ENCODE measurements at regions not wholly inside any gene's neighbourhood (a gene's known extent, or its start where the extent isn't known, plus 50 kb on each side); places are given as distances from the start of the nearest gene placed in this dataset.
A peak's percentile ranks its signal among the peaks of the same experiment; 100 is the strongest.
"Not testable (repeated sequence)": the region's sequence is repeated elsewhere in the genome, so short reads cannot be mapped to it uniquely, and the experiment has no call there.

DNA sequence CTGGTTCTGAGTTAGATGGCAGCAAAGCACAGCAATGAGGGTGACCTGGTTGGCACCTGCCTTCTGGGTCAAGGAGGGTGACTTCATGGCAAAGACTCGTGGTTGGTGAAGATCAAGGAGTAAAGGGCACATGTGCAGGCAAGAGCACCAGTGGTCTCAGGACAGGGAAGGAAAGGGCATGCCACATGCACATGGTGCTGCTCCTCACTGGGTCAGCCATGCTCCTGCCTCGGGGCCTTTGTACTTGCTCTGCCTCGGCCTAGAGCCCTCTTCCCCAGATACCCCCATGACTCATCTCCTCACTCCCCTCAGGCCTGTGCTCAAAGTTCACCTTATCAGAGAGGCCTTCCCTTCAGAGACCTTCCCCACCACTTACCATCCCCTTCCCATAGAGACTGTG lies 106.7 kb upstream of the KDM7A start:
- no peak for DNase-seq

DNA sequence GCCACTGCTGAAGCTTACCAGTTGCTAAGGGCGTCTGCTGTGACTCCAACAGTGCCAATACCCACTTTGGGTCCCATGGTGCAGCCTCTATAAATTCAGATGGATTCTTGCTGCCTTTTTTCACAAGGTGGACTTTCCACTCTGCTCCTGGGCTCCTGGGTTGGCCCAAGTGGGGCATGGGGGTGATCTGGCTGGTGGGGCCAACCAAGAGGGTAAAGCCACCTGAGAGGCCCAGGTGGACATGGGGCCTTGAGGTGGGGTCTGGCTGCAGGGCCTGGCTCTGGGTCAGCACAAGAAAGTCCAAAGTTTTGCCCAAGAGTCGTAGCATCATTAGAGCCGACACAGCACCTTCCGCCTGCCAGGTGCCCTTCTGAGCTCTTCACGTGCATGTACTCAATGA lies 105.2 kb upstream of the KDM7A start:
- no peak for DNase-seq

DNA sequence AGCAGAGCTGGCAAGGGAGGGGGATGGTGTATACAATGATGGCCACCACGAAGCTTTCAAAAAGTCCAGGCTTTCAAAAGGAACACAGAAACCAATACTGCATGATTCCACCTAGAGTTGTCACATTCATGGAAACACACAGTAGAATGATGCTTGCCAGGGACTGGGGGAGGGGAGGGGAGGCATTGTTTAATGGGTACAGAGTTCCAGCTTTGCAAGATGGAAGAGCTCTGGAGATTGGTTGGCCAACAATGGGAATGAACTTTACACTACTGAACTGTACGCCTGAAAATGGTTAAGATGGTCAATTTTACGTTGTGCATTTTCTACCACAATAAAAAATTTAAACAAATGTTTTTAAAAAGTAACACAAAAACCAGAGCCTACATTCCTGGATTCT lies 104.5 kb upstream of the KDM7A start:
- DNase-seq = no peak

DNA sequence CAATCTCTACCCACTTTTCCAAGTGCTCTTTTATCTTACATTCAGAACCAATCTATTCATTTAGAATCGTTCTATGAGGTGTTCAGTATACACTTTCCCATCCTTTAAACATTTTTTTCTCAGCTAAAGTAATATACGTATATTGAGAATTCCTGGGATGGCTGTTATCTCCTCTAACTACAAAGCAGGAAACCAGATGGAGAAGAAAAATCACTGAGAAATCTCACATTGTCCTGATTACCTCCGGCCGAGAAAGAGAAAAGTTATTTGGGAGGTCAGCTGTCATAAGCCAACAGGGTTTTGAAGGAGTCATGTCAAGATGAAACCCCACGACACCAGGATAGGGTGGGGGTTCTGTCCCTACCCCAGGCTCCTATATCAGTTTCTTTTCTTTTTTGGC lies 99.2 kb upstream of the KDM7A start:
- no peak for DNase-seq

DNA sequence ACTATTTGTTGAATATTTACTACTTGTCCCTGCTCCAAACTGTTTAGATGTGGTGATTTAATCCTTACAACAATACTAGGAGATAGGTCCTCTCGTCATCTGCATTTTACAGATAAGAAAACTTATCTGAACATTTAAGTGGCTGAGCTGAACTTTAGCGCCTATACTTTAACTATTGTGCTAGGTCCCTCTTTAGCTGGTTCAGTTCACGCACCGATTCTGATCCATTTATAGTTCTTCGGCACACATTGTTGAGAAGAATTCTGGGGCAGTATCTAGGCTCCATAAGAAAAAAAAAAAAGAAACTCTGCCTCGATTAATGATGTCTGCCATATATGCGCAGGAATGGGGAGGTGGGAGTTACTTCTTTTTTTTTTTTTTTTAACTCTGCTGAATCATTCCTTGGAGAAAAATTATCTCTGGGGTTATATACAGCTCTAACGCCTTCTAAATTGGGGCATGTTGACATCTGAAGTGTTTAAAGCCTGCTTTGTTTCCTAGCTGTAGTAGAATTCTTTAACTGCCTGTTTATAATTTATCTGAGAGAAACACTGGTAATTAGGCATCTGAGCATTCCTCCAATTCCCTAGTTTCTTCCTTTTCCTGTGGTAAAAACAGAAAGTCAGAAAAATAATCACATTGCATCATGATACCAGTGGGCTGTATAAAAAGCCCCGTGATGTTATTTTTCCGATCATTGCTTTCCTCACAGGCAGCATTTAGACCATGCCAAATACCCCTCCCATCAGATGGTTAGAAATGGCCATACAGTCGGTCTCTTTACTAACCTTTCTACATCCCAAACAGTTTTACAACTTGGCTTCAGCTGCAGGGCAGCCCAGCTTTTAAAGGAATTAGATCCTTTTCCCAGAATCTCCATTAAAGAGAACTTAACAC lies 98.5 kb upstream of the KDM7A start:
- peak; percentile 63 for DNase-seq

DNA sequence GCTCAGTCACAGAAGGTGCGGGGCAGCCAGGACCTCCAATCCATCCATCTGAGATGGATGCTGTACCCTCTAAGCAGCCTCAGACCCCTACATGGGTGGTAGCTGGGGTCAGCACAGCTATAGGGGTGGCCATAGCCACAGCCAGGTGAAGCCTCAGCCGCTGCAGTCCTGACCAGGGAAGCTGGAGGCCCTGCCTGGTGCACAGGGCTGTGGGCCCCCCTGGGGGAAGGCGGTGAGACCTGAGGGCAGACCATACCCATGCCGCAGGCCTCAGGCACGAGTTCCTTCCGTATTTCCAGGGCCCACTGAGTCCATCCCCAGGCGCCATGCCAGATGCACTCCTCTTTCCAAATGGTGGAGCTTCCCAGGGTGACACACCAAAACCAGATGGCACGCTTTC lies 96.6 kb upstream of the KDM7A start:
- no peak for DNase-seq

DNA sequence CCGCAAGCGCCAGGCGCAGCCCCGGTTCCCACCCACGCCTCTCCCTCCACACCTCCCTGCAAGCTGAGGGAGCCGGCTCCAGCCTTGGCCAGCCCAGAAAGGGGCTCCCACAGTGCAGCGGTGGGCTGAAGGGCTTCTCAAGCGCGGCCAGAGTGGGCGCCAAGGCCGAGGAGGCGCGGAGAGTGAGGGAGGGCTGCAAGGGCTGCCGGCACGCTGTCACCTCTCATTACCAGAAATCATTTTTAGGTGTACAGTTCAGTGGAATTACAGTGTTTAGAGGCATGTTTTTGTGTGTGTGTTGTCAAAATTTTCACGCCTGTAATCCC lies 94.8 kb upstream of the KDM7A start:
- not testable (repeated sequence) for DNase-seq

DNA sequence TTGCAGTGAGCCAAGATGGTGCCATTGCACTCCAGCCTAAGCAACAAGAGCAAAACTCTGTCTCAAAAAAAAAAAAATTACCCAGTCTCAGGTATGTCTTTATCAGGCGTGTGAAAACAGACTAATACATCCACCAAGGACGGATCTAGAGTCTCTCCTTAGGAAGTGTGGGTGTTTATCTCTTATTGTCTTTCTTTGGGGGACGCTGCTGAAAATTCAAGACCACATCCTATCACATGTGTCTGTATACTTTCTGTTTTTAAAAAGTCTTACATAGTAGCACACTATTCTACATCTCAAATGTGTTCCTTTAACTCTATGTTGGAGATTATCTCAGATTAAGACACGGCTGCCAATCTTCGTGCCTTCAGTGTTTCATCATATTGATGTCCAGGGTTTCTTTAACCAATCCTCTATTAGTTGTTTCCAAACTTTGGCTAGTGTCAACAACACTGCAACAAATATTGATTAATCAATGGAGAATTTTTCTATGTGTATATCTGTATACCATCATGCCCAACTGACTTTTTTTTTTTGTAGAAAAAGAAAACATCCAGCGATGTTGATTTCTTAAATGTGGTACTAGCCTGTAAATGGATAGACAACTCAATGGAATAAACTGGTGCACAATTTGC lies 92.3 kb upstream of the KDM7A start:
- DNase-seq = no peak

DNA sequence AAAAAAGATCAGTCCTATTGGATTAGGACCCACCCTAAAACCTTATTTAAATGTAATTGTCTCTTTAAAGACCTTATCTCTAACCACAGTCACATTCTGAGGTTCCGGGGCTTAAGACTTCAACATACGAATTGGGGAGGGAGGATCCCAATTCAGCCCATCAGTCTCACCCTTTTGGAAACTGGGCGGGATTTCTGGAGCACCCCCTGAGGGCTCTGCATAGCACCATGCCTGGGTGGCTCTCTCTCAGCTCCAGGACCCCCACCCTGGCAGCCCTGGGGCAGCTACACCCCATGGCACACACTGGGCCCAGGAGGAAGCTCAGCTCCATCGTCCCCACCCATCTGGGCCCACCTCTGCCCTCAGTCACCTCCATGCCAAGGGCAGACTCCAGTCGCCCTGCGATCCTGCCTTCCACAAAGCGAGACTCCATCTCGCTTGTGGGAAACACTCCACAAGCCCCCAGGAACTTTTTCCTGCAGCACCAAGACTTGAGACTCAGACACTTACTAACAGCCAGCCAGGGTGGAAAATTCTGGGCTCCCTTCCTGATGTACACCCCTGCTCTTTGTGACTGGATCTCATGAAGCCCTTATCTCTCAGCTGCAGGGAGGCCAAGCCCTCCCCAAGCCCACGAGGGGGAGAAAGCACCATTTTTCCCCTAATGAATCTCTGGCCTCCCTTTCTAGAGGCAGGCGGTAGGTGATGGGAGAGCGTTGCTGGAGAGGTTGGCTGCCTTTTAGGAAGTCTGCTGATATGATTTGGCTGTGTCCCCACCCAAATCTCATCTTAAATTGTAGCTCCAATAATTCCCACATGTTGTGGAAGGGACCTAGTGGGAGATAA lies 90.8 kb upstream of the KDM7A start:
- no peak for DNase-seq

DNA sequence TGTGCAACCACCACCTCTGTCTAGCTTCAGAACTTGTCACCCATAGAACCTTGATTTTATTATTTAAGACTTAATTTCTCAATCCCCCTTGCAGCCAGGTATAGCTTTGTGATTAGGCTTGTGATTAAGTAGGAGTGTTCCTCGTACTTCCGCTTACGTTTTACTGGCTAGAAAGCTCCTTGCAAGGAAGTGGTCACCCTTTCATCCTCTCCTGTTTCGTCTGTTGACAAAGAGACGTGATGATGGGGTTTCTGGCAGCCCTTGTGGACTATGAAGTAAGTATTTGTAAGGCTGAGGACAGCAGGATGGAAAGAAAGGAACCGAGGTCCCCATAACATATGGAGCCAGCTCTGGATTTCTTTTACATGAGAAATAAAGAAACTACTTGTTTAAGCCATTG lies 86.5 kb upstream of the KDM7A start:
- DNase-seq = no peak

DNA sequence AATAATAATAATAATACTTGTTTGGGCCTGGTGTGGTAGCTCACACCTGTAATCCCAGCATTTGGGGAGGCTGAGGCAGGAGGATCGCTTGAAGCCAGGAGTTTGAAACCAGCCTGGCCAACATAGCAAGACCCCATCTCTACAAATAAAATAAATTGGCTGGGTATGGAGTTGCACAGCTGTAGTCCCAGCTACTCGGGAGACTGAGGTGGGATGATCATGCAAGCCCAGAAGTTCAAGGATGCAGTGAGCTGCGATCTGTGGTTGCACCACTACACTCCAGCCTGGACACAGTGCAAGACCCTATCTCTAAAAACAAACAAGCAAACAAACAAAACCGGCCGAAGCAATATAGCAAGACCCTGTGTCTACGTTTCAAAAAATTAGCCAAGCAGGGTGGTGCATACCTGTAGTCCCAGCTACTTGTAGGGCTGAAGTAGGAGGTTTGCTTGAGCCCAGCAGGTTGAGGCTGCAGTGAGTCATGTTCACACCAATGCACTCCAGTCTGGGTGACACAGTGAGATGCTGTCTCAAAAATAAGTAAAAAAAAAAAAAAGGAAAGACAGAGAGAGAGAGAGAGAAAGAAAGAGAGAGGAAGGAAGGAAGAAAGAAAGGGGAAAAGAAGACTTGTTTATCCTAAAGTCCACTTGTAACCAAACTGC lies 85.6 kb upstream of the KDM7A start:
- DNase-seq = no peak

DNA sequence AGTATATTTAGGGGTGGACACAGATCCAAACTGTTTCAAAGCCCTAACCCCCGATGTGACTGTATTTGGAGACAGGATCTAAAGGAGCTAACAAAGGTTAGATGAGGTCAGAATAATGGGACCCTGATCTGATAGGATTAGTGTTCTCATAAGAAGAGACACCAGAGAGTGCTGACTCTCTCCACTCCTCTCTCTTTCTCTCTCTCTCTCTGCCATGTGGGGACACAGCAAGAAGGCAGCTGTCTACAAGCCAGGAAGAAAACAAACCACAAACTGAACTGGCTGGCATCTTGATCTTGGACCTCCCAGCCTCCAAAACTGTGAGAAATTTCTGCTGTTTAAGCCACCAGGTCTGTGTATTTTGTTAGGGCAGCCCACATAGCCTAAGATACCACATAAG lies 84.7 kb upstream of the KDM7A start:
- DNase-seq = no peak

DNA sequence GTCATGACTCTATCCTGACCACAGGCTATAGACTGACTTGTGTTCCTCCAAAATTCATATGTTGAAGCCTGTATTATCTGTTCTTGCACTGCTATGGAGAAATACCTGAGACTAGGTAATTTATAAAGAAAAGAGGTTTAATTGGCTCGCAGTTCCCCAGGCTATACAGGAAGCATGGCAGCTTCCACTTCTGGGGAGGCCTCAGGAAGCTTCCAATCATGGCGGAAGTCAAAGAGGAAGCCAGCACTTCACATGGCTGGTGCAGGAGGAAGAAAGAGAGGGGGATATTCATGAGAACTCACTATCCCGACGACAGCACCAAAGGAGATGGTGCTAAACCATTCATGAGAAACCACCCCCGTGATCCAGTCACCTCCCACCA lies 84.3 kb upstream of the KDM7A start:
- no peak for DNase-seq

DNA sequence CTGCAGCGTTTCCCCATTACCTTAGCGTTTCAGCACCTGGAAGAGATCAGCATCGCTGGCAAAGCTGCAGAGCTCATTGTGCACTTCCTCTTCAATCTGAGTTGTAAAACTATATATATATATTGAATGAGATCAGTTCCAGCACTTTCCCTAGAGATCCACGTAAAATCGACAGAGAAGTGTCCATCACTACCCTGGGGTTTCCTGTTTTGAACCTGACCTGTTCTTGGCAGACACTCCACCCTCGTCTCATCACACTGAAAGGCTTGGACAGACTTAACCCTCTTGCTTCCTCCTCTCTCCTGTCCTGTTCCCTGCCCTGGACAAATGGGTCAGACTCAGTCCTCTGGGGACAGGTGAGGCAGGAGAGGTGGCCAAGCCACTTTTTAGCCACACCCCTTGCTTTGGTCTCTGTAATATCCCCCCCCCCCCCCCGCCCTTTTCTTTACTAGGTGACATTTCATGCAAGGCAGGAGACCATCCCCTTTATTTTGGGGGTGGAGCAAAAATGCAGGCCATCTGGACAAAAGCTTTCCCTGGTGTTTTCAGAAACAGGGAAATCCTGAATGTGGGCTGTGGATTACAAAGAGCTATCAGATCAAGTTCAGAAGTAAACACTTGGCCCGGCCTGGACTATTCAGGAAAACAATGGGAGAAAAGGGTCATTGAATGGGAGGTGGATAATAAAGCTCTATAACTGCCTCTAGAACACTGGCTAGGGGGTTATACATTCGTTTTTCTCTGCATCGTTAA lies 83.7 kb upstream of the KDM7A start:
- DNase-seq = no peak

DNA sequence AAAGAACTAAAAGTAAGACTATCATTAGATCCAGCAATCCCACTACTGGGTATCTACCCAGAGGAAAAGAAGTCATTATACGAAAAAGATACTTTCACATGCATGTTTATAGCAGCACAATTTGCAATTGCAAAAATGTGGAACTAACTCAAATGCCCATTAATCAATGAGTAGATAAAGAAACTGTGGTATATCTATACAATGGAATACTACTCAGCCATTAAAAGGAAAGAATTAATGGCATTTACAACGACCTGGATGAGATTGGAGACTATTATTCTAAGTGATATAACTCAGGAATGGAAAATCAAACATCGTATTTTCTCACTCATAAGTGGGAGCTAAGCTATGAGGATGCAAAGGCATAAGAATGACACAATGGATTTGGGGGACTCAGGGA lies 80.5 kb upstream of the KDM7A start:
- DNase-seq = not testable (repeated sequence)

DNA sequence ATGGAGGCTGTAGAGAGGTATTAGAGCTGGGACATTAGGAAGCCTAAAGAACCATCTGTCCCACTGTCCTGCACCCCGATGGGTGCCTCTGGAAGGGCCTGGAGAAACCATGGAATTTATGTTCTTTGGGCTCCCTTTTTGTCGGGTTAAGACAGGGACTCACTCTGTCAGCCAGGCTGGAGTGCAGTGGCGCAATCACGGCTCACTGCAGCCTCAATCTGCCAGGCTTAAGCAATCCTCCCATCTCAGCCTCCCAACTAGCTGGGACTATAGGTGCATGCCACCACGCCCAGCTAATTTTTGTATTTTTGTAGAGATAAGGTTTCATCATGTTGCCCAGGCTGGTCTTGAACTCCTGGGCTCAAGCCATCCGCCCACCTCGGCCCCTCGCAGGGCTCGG lies 78.2 kb upstream of the KDM7A start:
- DNase-seq = not testable (repeated sequence)

DNA sequence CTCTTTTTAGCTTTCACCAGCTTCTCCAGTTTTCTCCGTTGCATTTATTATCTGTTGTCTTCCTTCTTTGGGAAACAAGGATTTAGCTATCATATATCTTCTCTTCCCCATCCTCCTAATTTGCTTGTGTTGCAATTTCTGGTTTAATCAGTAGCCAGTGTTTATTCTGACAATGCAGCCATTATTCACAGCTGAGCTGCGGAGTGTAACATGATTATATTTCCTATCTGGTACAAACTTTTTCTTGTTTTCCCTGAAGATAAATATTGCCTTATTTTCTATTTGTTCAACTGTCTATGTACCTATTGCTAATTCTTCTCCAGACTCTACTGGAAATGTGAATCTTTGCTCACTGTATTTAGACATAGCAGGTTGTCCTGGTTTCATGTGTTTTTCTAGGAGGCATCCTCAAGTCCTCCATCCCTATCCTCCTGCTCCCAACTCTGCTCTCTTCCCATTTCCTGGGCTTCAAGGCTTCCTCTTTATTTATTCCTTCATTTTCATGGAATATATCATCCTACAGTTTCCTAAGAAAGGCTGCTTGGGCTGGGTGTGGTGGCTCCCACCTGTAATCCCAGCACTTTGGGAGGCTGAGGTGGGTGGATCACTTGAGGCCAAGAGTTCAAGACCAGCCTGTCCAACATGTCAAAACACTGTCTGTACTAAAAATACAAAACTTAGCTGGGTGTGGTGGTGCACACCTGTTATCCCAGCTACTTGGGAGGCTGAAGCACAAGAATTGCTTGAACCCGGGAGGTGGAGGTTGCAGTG lies 72.4 kb upstream of the KDM7A start:
- DNase-seq = no peak

DNA sequence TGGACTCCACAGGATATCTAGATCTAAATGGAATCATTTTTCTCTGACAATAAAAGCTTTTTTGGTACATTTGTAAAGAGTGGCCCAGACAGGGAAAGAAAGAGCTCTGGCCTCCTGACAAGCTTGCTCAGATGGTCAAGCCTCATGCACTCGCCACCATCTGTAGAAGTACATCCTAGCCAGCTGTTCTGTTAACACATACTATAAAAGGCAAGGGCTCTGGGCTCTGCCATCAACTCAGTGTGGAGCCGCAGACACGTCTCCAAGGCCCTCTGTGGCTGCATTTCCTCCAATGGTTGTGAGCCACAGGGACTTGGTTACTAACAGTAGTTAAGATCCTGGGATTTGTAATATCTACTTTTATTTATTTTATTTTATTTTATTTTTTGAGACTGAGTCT lies 70.8 kb upstream of the KDM7A start:
- no peak for DNase-seq

DNA sequence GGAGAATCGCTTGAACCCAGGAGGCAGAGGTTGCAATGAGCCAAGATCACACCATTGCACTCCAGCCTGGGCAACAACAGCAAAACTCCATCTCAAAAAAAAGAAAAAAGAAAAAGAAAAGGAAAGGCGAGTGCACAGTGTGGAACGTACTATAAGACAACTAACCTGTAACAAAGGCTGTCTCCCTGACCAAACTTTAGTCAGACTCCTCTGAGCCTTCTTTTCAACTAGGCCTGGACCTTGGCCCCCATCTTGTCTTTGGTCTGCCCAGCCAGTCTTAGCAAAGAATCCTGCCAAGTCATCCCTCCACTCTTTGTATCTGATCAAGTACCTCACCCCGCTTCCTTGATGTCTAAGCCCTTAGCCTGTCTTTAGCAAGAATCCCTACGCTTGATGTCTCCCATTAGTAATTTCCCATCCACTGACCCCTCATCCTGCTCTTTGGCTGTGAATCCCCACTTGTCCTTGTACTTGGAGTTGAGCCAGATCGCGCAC lies 68.9 kb upstream of the KDM7A start:
- no peak for DNase-seq

DNA sequence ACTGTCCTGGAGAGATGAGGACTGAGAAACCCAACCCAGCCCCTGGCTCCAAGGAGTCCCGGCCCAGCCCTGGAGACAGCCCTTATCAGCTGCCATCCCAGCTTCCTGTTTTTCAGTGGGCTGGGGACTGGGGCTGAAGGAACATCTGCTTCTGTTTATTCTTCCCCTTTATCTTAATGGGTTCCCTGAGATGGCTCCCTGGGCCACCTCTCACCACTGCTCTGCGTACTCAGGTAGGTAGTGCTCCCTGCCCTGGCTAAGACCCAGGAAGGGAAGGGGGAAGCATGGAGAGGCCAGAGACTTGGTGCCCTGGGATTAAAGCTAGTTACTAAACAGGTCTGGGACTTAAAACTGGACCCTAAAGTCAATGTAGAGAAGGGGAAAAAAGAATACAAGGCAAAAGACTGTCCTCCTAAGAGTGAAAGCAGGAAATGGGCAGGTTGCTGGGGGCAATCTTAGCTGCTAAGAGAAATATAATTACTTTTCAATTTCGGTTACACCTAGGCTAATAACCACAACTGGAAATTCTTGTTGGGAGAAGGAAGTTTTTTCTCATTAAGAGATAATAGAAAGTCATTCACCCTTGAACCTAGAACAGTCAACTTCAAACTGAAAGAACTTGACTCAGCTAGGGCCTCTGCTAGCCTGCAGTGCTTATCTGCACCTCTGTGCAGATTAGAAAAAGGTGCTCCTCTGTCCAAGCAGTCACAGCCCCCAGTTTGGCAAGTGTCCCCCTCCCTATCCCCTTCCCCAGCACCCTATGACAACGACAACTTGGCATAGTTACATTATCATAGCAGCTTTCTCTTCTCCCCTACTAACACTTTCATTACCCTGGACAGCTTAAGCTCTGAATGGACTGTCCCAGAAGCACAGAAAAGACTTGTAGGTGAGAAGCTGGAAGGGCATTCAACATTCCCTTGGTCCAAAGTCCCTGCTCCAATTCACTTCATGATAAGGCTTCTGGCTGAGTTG lies 65.6 kb upstream of the KDM7A start:
- no peak for DNase-seq

DNA sequence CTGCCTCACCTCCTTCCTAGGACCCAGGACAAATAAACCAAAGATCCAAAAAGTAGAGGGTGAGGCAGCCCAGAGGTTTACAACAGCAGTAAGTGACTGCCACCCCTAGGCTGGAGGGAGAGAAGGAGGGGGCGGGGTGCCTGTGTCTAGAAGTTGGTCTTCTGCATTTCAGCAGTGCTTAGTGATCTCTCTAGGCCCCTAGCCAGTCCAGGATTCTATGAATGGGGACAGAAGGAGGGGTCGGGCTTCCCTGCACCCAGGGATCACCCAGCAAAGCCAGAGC lies 62.8 kb upstream of the KDM7A start:
- DNase-seq = no peak

Data from femur (tissue), 1 donor.